ENCODE measurements at regions not wholly inside any gene's neighbourhood (a gene's known extent, or its start where the extent isn't known, plus 50 kb on each side); places are given as distances from the start of the nearest gene placed in this dataset.

DNA sequence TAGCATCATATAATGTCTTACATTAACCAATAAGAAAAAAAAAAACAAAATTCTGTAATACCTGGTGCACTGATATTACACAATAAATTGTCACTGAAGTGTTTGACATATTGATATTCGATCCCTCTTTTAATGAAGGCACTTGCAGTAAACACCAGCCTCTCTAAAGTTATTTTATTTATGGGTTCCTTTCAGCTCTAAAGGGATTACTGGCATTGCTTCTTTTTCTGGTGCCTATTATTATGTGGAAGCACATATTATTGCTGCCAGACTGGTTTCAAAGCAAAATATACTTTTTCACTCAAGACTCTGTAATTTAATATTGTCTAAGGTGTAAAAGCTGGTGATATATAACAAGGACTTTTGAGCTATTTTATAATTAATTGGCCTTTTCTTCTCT, 1090.5 kb downstream of the TRHDE start:
- ChIA-PET CTCF (no interaction called here), POLR2A (no interaction called here)
- H3K4me2 ChIP-seq: no peak overlapping the region
- TF ChIP-seq HOXB5 (CRISPR knock-in tag; IDR thresholded peaks at IDR 0.05): no peak
- TF ChIP-seq, protein P1, sequence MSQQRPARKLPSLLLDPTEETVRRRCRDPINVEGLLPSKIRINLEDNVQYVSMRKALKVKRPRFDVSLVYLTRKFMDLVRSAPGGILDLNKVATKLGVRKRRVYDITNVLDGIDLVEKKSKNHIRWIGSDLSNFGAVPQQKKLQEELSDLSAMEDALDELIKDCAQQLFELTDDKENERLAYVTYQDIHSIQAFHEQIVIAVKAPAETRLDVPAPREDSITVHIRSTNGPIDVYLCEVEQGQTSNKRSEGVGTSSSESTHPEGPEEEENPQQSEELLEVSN (IDR thresholded peaks at IDR 0.05; ENCODE audit: borderline replicate concordance, low read depth): no peak
- TF ChIP-seq JUNB (IDR thresholded peaks at IDR 0.05): no peak
- TF ChIP-seq HEYL (CRISPR knock-in tag; IDR thresholded peaks at IDR 0.05): no peak
- TF ChIP-seq, protein P2, sequence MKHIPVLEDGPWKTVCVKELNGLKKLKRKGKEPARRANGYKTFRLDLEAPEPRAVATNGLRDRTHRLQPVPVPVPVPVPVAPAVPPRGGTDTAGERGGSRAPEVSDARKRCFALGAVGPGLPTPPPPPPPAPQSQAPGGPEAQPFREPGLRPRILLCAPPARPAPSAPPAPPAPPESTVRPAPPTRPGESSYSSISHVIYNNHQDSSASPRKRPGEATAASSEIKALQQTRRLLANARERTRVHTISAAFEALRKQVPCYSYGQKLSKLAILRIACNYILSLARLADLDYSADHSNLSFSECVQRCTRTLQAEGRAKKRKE (CRISPR knock-in tag; IDR thresholded peaks at IDR 0.05; ENCODE audit: low read depth): no peak
- no peak for TF ChIP-seq CBX8 (IDR thresholded peaks at IDR 0.05)
- TF ChIP-seq FOSL2 (IDR thresholded peaks at IDR 0.05): no peak
- no peak for TF ChIP-seq FOSL2 (CRISPR knock-in tag; IDR thresholded peaks at IDR 0.05)
- no peak for TF ChIP-seq HDAC2 (IDR thresholded peaks at IDR 0.05)
- TF ChIP-seq RAD21 (conservative IDR thresholded peaks at IDR 0.05 in 1 of 2, IDR thresholded peaks at IDR 0.05 in 1 of 2): no peak
- TF ChIP-seq, protein P3, sequence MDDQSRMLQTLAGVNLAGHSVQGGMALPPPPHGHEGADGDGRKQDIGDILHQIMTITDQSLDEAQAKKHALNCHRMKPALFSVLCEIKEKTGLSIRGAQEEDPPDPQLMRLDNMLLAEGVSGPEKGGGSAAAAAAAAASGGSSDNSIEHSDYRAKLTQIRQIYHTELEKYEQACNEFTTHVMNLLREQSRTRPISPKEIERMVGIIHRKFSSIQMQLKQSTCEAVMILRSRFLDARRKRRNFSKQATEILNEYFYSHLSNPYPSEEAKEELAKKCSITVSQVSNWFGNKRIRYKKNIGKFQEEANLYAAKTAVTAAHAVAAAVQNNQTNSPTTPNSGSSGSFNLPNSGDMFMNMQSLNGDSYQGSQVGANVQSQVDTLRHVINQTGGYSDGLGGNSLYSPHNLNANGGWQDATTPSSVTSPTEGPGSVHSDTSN (IDR thresholded peaks at IDR 0.05): no peak
- TF ChIP-seq, protein P4, sequence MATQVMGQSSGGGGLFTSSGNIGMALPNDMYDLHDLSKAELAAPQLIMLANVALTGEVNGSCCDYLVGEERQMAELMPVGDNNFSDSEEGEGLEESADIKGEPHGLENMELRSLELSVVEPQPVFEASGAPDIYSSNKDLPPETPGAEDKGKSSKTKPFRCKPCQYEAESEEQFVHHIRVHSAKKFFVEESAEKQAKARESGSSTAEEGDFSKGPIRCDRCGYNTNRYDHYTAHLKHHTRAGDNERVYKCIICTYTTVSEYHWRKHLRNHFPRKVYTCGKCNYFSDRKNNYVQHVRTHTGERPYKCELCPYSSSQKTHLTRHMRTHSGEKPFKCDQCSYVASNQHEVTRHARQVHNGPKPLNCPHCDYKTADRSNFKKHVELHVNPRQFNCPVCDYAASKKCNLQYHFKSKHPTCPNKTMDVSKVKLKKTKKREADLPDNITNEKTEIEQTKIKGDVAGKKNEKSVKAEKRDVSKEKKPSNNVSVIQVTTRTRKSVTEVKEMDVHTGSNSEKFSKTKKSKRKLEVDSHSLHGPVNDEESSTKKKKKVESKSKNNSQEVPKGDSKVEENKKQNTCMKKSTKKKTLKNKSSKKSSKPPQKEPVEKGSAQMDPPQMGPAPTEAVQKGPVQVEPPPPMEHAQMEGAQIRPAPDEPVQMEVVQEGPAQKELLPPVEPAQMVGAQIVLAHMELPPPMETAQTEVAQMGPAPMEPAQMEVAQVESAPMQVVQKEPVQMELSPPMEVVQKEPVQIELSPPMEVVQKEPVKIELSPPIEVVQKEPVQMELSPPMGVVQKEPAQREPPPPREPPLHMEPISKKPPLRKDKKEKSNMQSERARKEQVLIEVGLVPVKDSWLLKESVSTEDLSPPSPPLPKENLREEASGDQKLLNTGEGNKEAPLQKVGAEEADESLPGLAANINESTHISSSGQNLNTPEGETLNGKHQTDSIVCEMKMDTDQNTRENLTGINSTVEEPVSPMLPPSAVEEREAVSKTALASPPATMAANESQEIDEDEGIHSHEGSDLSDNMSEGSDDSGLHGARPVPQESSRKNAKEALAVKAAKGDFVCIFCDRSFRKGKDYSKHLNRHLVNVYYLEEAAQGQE (IDR thresholded peaks at IDR 0.05): no peak
- TF ChIP-seq ZSCAN20 (CRISPR knock-in tag; IDR thresholded peaks at IDR 0.05): no peak
- TF ChIP-seq FOXS1 (CRISPR knock-in tag; IDR thresholded peaks at IDR 0.05): no peak
- no peak for TF ChIP-seq BHLHE40 (IDR thresholded peaks at IDR 0.05; ENCODE audit: low read depth, low read length)
- ATAC-seq (no peak), DNase-seq (ENCODE audit: low read depth in 1 of 2, low spot score in 1 of 2) (no peak), FAIRE-seq (no peak)
- 3% methylated on average over 1 of the region's 1 CpG for WGBS (ENCODE audit: missing lambda C conversion rate)
- peaks cover 2% of the 10 kb centered on the region; the same call in 1 of the 3 replicates for H3K9me3 ChIP-seq
- no peaks in the 10 kb centered on the region for H3K4me1 ChIP-seq
- H3K27ac ChIP-seq: no peak overlapping the region
- H3K4me3 ChIP-seq: no peak overlapping the region

DNA sequence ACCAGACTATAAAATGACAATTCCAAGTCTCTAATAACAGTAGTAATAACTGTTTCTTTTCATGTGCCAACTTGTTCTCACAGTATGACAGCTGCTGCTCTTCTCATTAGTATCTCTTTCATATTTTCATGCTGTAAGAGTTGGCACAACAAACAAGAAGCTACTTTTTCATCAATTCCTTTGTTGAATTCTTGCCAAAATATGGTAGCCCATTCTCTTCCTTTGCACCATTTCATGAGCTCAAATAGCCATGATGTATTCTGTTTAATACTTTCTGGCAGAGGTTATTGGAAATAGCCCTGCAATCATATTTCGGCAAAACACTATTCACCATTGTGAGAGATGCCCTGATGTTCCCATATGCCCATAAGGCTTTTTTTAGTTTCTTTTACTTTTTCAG, 1100.7 kb downstream of the TRHDE start:
- Histone ChIP-seq H3K4me2 (no peak overlapping the region), H3K27ac (no peak overlapping the region), H3K9me3 (no peaks in the 10 kb centered on the region), H3K4me3 (no peak overlapping the region), H3K4me1 (no peaks in the 10 kb centered on the region)
- TF ChIP-seq FOXS1 (CRISPR knock-in tag; IDR thresholded peaks at IDR 0.05) (no peak), RCOR1 (IDR thresholded peaks at IDR 0.05; ENCODE audit: low read depth, low read length) (no peak), HDAC2 (IDR thresholded peaks at IDR 0.05) (no peak), RARB (CRISPR knock-in tag; IDR thresholded peaks at IDR 0.05) (no peak), ZNF302 (CRISPR knock-in tag; IDR thresholded peaks at IDR 0.05) (no peak), CBX2 (IDR thresholded peaks at IDR 0.05; ENCODE audit: borderline replicate concordance, low read depth) (no peak), FOSL2 (IDR thresholded peaks at IDR 0.05) (no peak), FOSL2 (CRISPR knock-in tag; IDR thresholded peaks at IDR 0.05) (no peak), TFCP2L1 (CRISPR knock-in tag; IDR thresholded peaks at IDR 0.05) (no peak), JUNB (IDR thresholded peaks at IDR 0.05) (no peak), SREBF2 (IDR thresholded peaks at IDR 0.05) (no peak), POLR2A (IDR thresholded peaks at IDR 0.05; ENCODE audit: low read length) (no peak)
- TF ChIP-seq, protein P5, sequence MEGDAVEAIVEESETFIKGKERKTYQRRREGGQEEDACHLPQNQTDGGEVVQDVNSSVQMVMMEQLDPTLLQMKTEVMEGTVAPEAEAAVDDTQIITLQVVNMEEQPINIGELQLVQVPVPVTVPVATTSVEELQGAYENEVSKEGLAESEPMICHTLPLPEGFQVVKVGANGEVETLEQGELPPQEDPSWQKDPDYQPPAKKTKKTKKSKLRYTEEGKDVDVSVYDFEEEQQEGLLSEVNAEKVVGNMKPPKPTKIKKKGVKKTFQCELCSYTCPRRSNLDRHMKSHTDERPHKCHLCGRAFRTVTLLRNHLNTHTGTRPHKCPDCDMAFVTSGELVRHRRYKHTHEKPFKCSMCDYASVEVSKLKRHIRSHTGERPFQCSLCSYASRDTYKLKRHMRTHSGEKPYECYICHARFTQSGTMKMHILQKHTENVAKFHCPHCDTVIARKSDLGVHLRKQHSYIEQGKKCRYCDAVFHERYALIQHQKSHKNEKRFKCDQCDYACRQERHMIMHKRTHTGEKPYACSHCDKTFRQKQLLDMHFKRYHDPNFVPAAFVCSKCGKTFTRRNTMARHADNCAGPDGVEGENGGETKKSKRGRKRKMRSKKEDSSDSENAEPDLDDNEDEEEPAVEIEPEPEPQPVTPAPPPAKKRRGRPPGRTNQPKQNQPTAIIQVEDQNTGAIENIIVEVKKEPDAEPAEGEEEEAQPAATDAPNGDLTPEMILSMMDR (IDR thresholded peaks at IDR 0.05): no peak
- TF ChIP-seq, protein P6, sequence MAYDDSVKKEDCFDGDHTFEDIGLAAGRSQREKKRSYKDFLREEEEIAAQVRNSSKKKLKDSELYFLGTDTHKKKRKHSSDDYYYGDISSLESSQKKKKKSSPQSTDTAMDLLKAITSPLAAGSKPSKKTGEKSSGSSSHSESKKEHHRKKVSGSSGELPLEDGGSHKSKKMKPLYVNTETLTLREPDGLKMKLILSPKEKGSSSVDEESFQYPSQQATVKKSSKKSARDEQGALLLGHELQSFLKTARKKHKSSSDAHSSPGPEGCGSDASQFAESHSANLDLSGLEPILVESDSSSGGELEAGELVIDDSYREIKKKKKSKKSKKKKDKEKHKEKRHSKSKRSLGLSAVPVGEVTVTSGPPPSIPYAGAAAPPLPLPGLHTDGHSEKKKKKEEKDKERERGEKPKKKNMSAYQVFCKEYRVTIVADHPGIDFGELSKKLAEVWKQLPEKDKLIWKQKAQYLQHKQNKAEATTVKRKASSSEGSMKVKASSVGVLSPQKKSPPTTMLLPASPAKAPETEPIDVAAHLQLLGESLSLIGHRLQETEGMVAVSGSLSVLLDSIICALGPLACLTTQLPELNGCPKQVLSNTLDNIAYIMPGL (CRISPR knock-in tag; IDR thresholded peaks at IDR 0.05; ENCODE audit: borderline replicate concordance): no peak
- TF ChIP-seq, protein P7, sequence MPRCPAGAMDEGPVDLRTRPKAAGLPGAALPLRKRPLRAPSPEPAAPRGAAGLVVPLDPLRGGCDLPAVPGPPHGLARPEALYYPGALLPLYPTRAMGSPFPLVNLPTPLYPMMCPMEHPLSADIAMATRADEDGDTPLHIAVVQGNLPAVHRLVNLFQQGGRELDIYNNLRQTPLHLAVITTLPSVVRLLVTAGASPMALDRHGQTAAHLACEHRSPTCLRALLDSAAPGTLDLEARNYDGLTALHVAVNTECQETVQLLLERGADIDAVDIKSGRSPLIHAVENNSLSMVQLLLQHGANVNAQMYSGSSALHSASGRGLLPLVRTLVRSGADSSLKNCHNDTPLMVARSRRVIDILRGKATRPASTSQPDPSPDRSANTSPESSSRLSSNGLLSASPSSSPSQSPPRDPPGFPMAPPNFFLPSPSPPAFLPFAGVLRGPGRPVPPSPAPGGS (IDR thresholded peaks at IDR 0.05): no peak
- TF ChIP-seq, protein P3 (IDR thresholded peaks at IDR 0.05): no peak
- POLR2A ChIA-PET: no interaction called here
- FAIRE-seq (no peak), ATAC-seq (no peak), DNase-seq (ENCODE audit: low read depth in 1 of 2, low spot score in 1 of 2) (no peak)
- 81% methylated on average over 1 of the region's 1 CpG for WGBS (ENCODE audit: missing lambda C conversion rate)
- CTCF ChIA-PET: no interaction called here

Measured in A549 (cell line).